Mesenchymal stem cell (in vitro differentiated cells and primary cell): ENCODE measurements at regions not wholly inside any gene's neighbourhood (a gene's known extent, or its start where the extent isn't known, plus 50 kb on each side); places are given as distances from the start of the nearest gene placed in this dataset.
"Not testable (repeated sequence)": the region's sequence is repeated elsewhere in the genome, so short reads cannot be mapped to it uniquely, and the experiment has no call there.

ENCODE experiments used
- DNase-seq: peaks from one replicate; pipeline ENCODE4 v3.0.0-alpha.2; 2013
- H2AFZ ChIP-seq: one replicate; pipeline ENCODE4 v1.6.1; 2013; ENCODE audit warnings: low read depth, mild to moderate bottlenecking, control low read depth, inconsistent platforms, low read length, moderate library complexity
- H2AK5ac ChIP-seq: 2 replicates; pipeline ENCODE4 v1.6.1; 2013; ENCODE audit warnings: low read length, moderate library complexity, mild to moderate bottlenecking, inconsistent platforms; ENCODE audit not compliant: severe bottlenecking
- H2BK120ac ChIP-seq: one replicate; pipeline ENCODE4 v1.6.1; 2013; ENCODE audit warnings: low read depth, mild to moderate bottlenecking, inconsistent platforms, low read length, moderate library complexity
- H2BK12ac ChIP-seq, 2 experiments: one replicate each; pipeline ENCODE4 v1.6.1; 2013; ENCODE audit warnings: inconsistent platforms in 2 of 2, low read length in 2 of 2, mild to moderate bottlenecking in 2 of 2, moderate library complexity in 2 of 2, control low read depth in 1 of 2
- H2BK15ac ChIP-seq: one replicate; pipeline ENCODE4 v1.6.1; 2013; ENCODE audit warnings: mild to moderate bottlenecking, low read depth, inconsistent platforms; ENCODE audit not compliant: poor library complexity, severe bottlenecking
- H2BK5ac ChIP-seq: 2 replicates; pipeline ENCODE4 v1.6.1; 2013; ENCODE audit warnings: low read depth, mild to moderate bottlenecking, low read length, control low read depth, inconsistent platforms; ENCODE audit not compliant: poor library complexity, severe bottlenecking
- H3K14ac ChIP-seq, 2 experiments: one replicate each; pipeline ENCODE4 v1.6.1; 2013; ENCODE audit warnings: inconsistent platforms in 2 of 2, low read length in 2 of 2, control low read depth in 1 of 2, mild to moderate bottlenecking in 1 of 2, moderate library complexity in 1 of 2
- H3K18ac ChIP-seq, 2 experiments: one replicate each; pipeline ENCODE4 v1.6.1; 2013; ENCODE audit warnings: inconsistent platforms in 2 of 2, low read length in 2 of 2, control low read depth in 1 of 2, low read depth in 1 of 2, mild to moderate bottlenecking in 1 of 2
- H3K23ac ChIP-seq, 2 experiments: one replicate each; pipeline ENCODE4 v1.6.1; 2013; ENCODE audit warnings: inconsistent platforms in 2 of 2, low read length in 2 of 2, mild to moderate bottlenecking in 2 of 2, moderate library complexity in 2 of 2, control low read depth in 1 of 2
- H3K27ac ChIP-seq: 2 replicates; pipeline ENCODE4 v1.5.1; 2013; ENCODE audit warnings: mild to moderate bottlenecking, moderate library complexity, low read length, control low read depth, inconsistent platforms; ENCODE audit not compliant: poor library complexity, severe bottlenecking
- H3K27me3 ChIP-seq, 2 experiments: 2 replicates each; pipeline versions ENCODE4 v1.6.1 to v1.7.0; 2013; ENCODE audit warnings: low read length in 2 of 2, mild to moderate bottlenecking in 2 of 2, moderate library complexity in 2 of 2, control low read depth in 1 of 2, inconsistent platforms in 1 of 2; ENCODE audit not compliant: control insufficient read depth in 1 of 2, insufficient read depth in 1 of 2
- H3K36me3 ChIP-seq, 2 experiments: 2 replicates each; pipeline versions ENCODE4 v1.6.1 to v1.7.0; 2013; ENCODE audit warnings: low read length in 2 of 2, control low read depth in 1 of 2, inconsistent platforms in 1 of 2, low read depth in 1 of 2, mild to moderate bottlenecking in 1 of 2; ENCODE audit not compliant: insufficient read depth in 2 of 2, control insufficient read depth in 1 of 2
- H3K4ac ChIP-seq, 2 experiments: one replicate each; pipeline ENCODE4 v1.6.1; 2013; ENCODE audit warnings: inconsistent platforms in 2 of 2, low read length in 2 of 2, mild to moderate bottlenecking in 2 of 2, moderate library complexity in 2 of 2, control low read depth in 1 of 2, low read depth in 1 of 2
- H3K4me1 ChIP-seq: 2 replicates; pipeline ENCODE4 v1.6.1; 2013; ENCODE audit warnings: low read depth, low read length, control low read depth; ENCODE audit not compliant: control insufficient read depth, insufficient read depth
- H3K4me2 ChIP-seq: 2 replicates; pipeline ENCODE4 v1.6.1; 2013; ENCODE audit warnings: low read length, mild to moderate bottlenecking, inconsistent platforms; ENCODE audit not compliant: poor library complexity, severe bottlenecking
- H3K4me3 ChIP-seq, 2 experiments: 2 replicates each; pipeline versions ENCODE4 v1.5.1 to v1.7.0; 2013; ENCODE audit warnings: low read length in 2 of 2, mild to moderate bottlenecking in 2 of 2, control low read depth in 1 of 2, low read depth in 1 of 2; ENCODE audit not compliant: insufficient read depth in 1 of 2
- H3K79me1 ChIP-seq: replicated peaks from 2 replicates; pipeline ENCODE4 v1.6.1; 2013; ENCODE audit warnings: mild to moderate bottlenecking, control low read depth, low read length, inconsistent platforms; ENCODE audit not compliant: poor library complexity, severe bottlenecking
- H3K9ac ChIP-seq: 2 replicates; pipeline ENCODE4 v1.7.0; 2013; ENCODE audit warnings: mild to moderate bottlenecking, low read length, moderate library complexity
- H3K9me3 ChIP-seq: 2 replicates; pipeline ENCODE4 v1.7.0; 2013; ENCODE audit warnings: mild to moderate bottlenecking, low read length; ENCODE audit not compliant: control insufficient read depth
- H4K8ac ChIP-seq: one replicate; pipeline ENCODE4 v1.6.1; 2013; ENCODE audit warnings: inconsistent platforms, mild to moderate bottlenecking, low read length, moderate library complexity
- H4K91ac ChIP-seq: one replicate; pipeline ENCODE4 v1.6.1; 2013; ENCODE audit warnings: mild to moderate bottlenecking, low read length, inconsistent platforms
- WGBS: methylation state at CpG from one replicate; pipeline ENCODE4 v1.1.7; 2013; ENCODE audit warnings: mixed read lengths; 5-methylcytosine and 5-hydroxymethylcytosine counted together

DNA sequence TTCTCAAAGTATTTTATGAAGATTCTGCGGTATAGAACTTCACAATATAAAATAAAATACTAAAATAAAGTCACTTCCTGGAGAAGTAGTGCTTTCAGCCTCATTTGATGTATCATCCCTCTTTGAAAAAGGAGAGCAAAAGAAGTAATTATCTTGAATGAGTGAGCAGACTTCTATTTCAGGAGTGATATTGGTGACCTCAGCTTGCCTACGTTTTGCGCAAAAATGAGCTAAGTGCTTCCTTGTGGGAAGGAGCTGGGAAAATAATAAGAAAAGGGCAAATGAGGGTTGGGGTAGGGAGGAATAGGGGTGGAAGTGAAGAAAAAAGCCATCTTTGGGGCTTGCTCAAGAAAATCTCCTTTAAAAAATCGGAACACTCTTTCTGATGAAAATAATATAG, 1773.6 kb downstream of the OLFM4 start:
- H3K4ac ChIP-seq = no peak overlapping the region
- H3K79me1 ChIP-seq = no peaks in the 10 kb centered on the region
- H3K27ac ChIP-seq = no peak overlapping the region
- DNase-seq = no peak
- no peak overlapping the region for H2BK15ac ChIP-seq
- H2BK12ac ChIP-seq = no peak overlapping the region
- no peak overlapping the region for H2AK5ac ChIP-seq
- H3K9ac ChIP-seq = no peak overlapping the region
- H3K9me3 ChIP-seq = peaks cover 22% of the 10 kb centered on the region
- no peaks in the 10 kb centered on the region for H3K27me3 ChIP-seq
- WGBS = 93% methylated on average over 2 of the region's 4 CpGs
- no peak overlapping the region for H2BK5ac ChIP-seq
- H3K14ac ChIP-seq = no peak overlapping the region
- H3K23ac ChIP-seq = no peak overlapping the region
- no peaks in the 10 kb centered on the region for H3K4me1 ChIP-seq
- no peak overlapping the region for H2BK120ac ChIP-seq
- no peak overlapping the region for H4K91ac ChIP-seq
- no peak overlapping the region for H3K4me2 ChIP-seq
- H2AFZ ChIP-seq = no peak overlapping the region
- H3K18ac ChIP-seq = no peak overlapping the region
- H3K36me3 ChIP-seq = no peaks in the 10 kb centered on the region
- no peak overlapping the region for H4K8ac ChIP-seq
- no peak overlapping the region for H3K4me3 ChIP-seq

- no peak overlapping the region for H4K91ac ChIP-seq
- no peak overlapping the region for H2BK12ac ChIP-seq
- H2BK120ac ChIP-seq = no peak overlapping the region
- no peak overlapping the region for H2BK15ac ChIP-seq
- no peak overlapping the region for H3K4ac ChIP-seq
- peaks cover 23% of the 10 kb centered on the region for H3K9me3 ChIP-seq
- no peaks in the 10 kb centered on the region for H3K36me3 ChIP-seq
- no peak overlapping the region for H3K4me3 ChIP-seq
- no peak for DNase-seq
- no peaks in the 10 kb centered on the region for H3K4me1 ChIP-seq
- no peak overlapping the region for H3K14ac ChIP-seq
- no peak overlapping the region for H3K9ac ChIP-seq
- no peak overlapping the region for H3K18ac ChIP-seq
- no peak overlapping the region for H2BK5ac ChIP-seq
- H3K79me1 ChIP-seq = no peaks in the 10 kb centered on the region
- WGBS = 100% methylated on average over 1 of the region's 3 CpGs
- no peak overlapping the region for H3K4me2 ChIP-seq
- H4K8ac ChIP-seq = no peak overlapping the region
- no peaks in the 10 kb centered on the region for H3K27me3 ChIP-seq
- H2AK5ac ChIP-seq = no peak overlapping the region
- no peak overlapping the region for H2AFZ ChIP-seq
- no peak overlapping the region for H3K23ac ChIP-seq
- H3K27ac ChIP-seq = no peak overlapping the region
These were observed 1777.1 kb downstream of the OLFM4 start for GRCh38 chr13:54805743-54806142.

GRCh38 chr13:54821938-54822470, 1793.4 kb downstream of the OLFM4 start:
- H3K14ac ChIP-seq, H2AFZ ChIP-seq, H2BK120ac ChIP-seq, H3K9ac ChIP-seq, H3K27ac ChIP-seq, H3K27me3 ChIP-seq, DNase-seq, H3K4ac ChIP-seq, H2BK15ac ChIP-seq, H4K91ac ChIP-seq, H2AK5ac ChIP-seq, H2BK5ac ChIP-seq, H3K4me3 ChIP-seq, H3K4me1 ChIP-seq, H2BK12ac ChIP-seq, H4K8ac ChIP-seq, H3K79me1 ChIP-seq, H3K23ac ChIP-seq, H3K36me3 ChIP-seq, H3K4me2 ChIP-seq, H3K18ac ChIP-seq: not testable (repeated sequence)
- peaks cover 28% of the 10 kb centered on the region for H3K9me3 ChIP-seq
- 39% methylated on average over 4 of the region's 4 CpGs for WGBS

GRCh38 chr13:54829391-54830068, 1800.9 kb downstream of the OLFM4 start:
- not testable (repeated sequence) for H3K4ac ChIP-seq, H3K79me1 ChIP-seq, H3K9ac ChIP-seq, H3K36me3 ChIP-seq, H2BK15ac ChIP-seq, H3K23ac ChIP-seq, H3K27me3 ChIP-seq, H3K4me1 ChIP-seq, H3K14ac ChIP-seq, H2AFZ ChIP-seq, H2BK12ac ChIP-seq, H2BK120ac ChIP-seq, H3K4me2 ChIP-seq, H2AK5ac ChIP-seq, H4K91ac ChIP-seq, H3K18ac ChIP-seq, H3K27ac ChIP-seq, H3K4me3 ChIP-seq, H3K9me3 ChIP-seq, DNase-seq, H2BK5ac ChIP-seq, H4K8ac ChIP-seq
- 82% methylated on average over 24 of the region's 28 CpGs for WGBS
